Neural cell (in vitro differentiated cells): ENCODE measurements at regions not wholly inside any gene's neighbourhood (a gene's known extent, or its start where the extent isn't known, plus 50 kb on each side); places are given as distances from the start of the nearest gene placed in this dataset.

Experiments
- CTCF ChIP-seq: fragments of 450-650 bp; IDR thresholded peaks from 2 replicates; pipeline ENCODE4 v1.5.1; 2014; ENCODE audit warnings: antibody characterized with exemption, mild to moderate bottlenecking, moderate library complexity; ENCODE audit not compliant: poor library complexity, severe bottlenecking
- EZH2 ChIP-seq: fragments of 200-600, 300-800 bp; shearing (Covaris generic), sonication (generic); IDR thresholded peaks from 2 replicates; pipeline ENCODE4 v1.6.1; 2014; ENCODE audit warnings: antibody characterized with exemption, low read length, borderline replicate concordance, mild to moderate bottlenecking; ENCODE audit not compliant: insufficient read depth, poor library complexity, severe bottlenecking
- MXI1 ChIP-seq: fragments of 450-650 bp; conservative IDR thresholded peaks from 2 replicates; pipeline ENCODE4 v1.6.1; 2014; ENCODE audit warnings: antibody characterized with exemption, mild to moderate bottlenecking; ENCODE audit not compliant: poor library complexity, severe bottlenecking
- POLR2AphosphoS5 ChIP-seq: IDR thresholded peaks from 2 replicates; pipeline ENCODE4 v1.6.1; 2012
- RAD21 ChIP-seq: fragments of 450-650 bp; conservative IDR thresholded peaks from 2 replicates; pipeline ENCODE4 v1.6.1; 2014; ENCODE audit warnings: antibody characterized with exemption, mild to moderate bottlenecking, moderate library complexity
- REST ChIP-seq: IDR thresholded peaks from 2 replicates; pipeline ENCODE4 v1.6.1; 2012; ENCODE audit warnings: borderline replicate concordance
- TAF1 ChIP-seq: IDR thresholded peaks from 2 replicates; pipeline ENCODE4 v1.6.1; 2012; ENCODE audit warnings: low read depth

- TF ChIP-seq CTCF (no peak), POLR2AphosphoS5 (no peak), EZH2 (no peak), TAF1 (no peak), MXI1 (no peak), RAD21 (no peak), REST (no peak)
These were observed 401.6 kb downstream of the TMEM232 start for GRCh38 chr5:110324876-110325275.
